Peyer's patch (tissue), 4 donors: ENCODE measurements at regions not wholly inside any gene's neighbourhood (a gene's known extent, or its start where the extent isn't known, plus 50 kb on each side); places are given as distances from the start of the nearest gene placed in this dataset.
A peak's percentile ranks its signal among the peaks of the same experiment; 100 is the strongest.

ENCODE experiments used
- DNase-seq, 3 donors: peaks; one replicate each; pipeline ENCODE4 v3.0.0-alpha.2; 2017 to 2019
- H3K27ac ChIP-seq, 4 donors: fragments of 200-600 bp; sonication (generic); one replicate each; pipeline ENCODE4 v1.5.1; 2016 to 2019
- H3K27me3 ChIP-seq, 2 donors: fragments of 200-600 bp; sonication (generic); one replicate each; pipeline ENCODE4 v1.5.1; 2019
- H3K36me3 ChIP-seq, 3 donors: fragments of 200-600 bp; sonication (generic); one replicate each; pipeline ENCODE4 v1.5.1; 2016 to 2019
- H3K4me1 ChIP-seq, 4 donors: fragments of 200-600 bp; sonication (generic); one replicate each; pipeline ENCODE4 v1.5.1; 2016 to 2019
- H3K4me3 ChIP-seq, 4 donors: fragments of 200-600 bp; sonication (generic); 1 replicate in 3 of 4; 2 replicates in 1 of 4; pipeline ENCODE4 v1.5.1; 2016 to 2019; ENCODE audit warnings: mild to moderate bottlenecking in 1 of 4
- H3K9me3 ChIP-seq, 4 donors: fragments of 200-600 bp; sonication (generic); one replicate each; pipeline ENCODE4 v1.5.1; 2016 to 2019; ENCODE audit warnings: mild to moderate bottlenecking in 1 of 4
- CTCF ChIP-seq, 6 experiments: fragments of 450-650 bp in 4 of 6; fragments of 200-600 bp in 2 of 6; sonication (generic) in 1 of 6; IDR thresholded peaks; one replicate each; pipeline ENCODE4 v1.5.1; 2017 to 2019; ENCODE audit warnings: antibody characterized with exemption in 6 of 6, mild to moderate bottlenecking in 3 of 6, moderate library complexity in 1 of 6
- POLR2A ChIP-seq, 2 donors: fragments of 450-650 bp; IDR thresholded peaks; one replicate each; pipeline ENCODE4 v1.5.1; 2017; ENCODE audit warnings: antibody characterized with exemption in 2 of 2, mild to moderate bottlenecking in 2 of 2, moderate library complexity in 2 of 2

DNA sequence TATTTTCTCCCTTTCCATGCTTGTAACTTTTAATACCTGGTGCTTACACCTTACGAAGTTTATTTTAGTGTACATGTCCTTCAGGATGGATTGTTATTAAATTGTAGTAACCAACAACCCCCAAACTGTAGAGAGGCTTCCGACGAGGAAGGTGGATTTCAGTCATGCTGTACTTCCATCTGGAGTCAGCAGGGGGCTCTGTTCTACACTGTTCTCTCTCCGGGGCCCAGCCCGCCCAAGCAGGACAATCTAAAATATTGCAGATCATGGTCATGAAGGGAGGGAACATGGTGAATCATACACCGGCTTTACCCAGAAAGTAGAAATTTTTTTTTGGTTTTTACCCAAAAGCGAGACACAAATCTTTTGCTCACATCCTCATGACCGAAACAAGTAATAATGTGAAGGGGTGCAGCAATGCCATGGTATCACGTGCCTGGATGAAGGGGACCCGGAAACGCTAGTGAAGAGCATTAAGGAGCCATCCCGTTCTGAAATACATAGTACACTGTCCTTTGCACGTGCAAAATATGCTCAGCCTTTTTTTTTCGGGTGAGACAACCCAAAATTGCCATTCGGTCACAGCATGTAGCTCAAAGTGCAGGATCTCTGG lies 884.8 kb downstream of the EPHA4 start:
- no peak for TF ChIP-seq POLR2A (IDR thresholded peaks at IDR 0.05)
- peak; percentile 32 to 77 (median 69) for TF ChIP-seq CTCF (IDR thresholded peaks at IDR 0.05)
- H3K4me1 ChIP-seq = no peaks in the 10 kb centered on the region
- H3K9me3 ChIP-seq = no peaks in the 10 kb centered on the region
- no peaks in the 10 kb centered on the region for H3K36me3 ChIP-seq
- peak; percentile 55 to 84 (median 57) for DNase-seq
- no peak overlapping the region for H3K27ac ChIP-seq
- no peaks in the 10 kb centered on the region for H3K27me3 ChIP-seq
- no peak overlapping the region for H3K4me3 ChIP-seq

DNA sequence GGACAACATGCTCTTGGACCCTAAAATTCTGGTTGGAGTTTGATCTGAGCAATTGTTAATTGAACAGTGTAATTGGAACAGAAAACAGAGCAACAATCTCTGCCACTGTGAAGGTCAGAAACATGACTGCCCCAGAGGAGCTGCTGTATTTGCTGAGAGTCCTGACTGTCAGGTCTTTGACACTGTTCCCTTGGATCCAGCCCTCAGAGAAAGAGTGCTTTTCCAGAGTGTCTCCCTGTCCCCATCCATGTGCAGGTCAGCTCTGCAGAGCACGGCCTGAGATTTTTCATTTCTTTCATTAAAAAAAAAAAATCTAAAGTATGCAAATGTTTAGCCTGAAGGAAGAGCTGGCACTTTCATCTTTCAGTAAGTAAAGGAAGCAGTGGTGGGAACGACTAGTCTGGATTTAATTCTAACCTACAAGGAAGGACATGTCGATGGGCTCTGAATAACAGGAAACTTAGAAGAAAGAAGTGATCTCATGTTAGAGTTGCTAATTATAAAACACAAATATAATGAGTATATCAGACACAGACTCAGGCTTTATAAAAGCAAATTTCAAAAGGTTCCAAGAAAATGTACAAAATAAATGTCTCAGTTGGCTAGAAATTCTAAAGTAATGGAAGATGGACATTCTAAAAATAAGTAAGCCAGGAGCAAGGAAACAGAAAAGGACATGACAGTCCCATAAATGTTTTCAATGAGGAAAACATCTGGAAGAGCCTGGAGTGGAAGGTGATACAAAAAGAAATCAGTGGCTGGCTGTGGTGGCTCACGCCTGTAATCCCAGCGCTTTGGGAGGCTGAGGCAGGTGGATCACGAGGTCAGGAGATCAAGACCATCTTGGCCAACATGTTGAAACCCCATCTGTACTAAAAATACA lies 876.5 kb downstream of the EPHA4 start:
- Histone ChIP-seq H3K4me1 (no peaks in the 10 kb centered on the region), H3K27ac (no peak overlapping the region), H3K36me3 (no peaks in the 10 kb centered on the region), H3K4me3 (no peak overlapping the region), H3K9me3 (no peaks in the 10 kb centered on the region), H3K27me3 (no peaks in the 10 kb centered on the region)
- TF ChIP-seq POLR2A (IDR thresholded peaks at IDR 0.05) (no peak), CTCF (IDR thresholded peaks at IDR 0.05) (no peak)
- DNase-seq = no peak

- Histone ChIP-seq H3K27ac (no peak overlapping the region), H3K4me1 (no peaks in the 10 kb centered on the region), H3K36me3 (no peaks in the 10 kb centered on the region), H3K4me3 (no peak overlapping the region), H3K9me3 (no peaks in the 10 kb centered on the region), H3K27me3 (no peaks in the 10 kb centered on the region)
- no peak for TF ChIP-seq POLR2A (IDR thresholded peaks at IDR 0.05)
- no peak for TF ChIP-seq CTCF (IDR thresholded peaks at IDR 0.05)
- DNase-seq = no peak
These were observed 875.8 kb downstream of the EPHA4 start for GRCh38 chr2:220696280-220696669.

DNA sequence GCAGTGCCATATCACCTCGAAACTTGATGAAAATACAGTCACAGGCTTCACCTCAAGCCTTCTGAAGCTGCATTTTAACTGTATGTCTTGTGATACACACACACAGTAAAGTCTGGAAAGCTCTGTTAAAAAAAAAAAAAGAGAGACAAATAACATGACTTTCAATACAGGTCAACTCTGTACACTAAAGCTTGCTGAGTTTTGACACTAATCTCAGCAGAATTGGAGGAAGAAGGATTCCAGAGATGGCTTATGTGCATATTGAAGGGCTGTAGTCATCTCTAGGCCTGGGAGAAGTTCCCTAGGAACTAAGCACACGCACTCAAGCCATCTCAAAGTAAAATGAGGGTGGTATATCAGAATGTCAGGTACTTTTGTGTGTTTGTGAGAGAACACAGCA lies 875.1 kb downstream of the EPHA4 start:
- no peak overlapping the region for H3K27ac ChIP-seq
- H3K27me3 ChIP-seq = no peaks in the 10 kb centered on the region
- H3K36me3 ChIP-seq = no peaks in the 10 kb centered on the region
- H3K4me3 ChIP-seq = no peak overlapping the region
- no peaks in the 10 kb centered on the region for H3K4me1 ChIP-seq
- TF ChIP-seq POLR2A (IDR thresholded peaks at IDR 0.05) = no peak
- TF ChIP-seq CTCF (IDR thresholded peaks at IDR 0.05) = no peak
- no peaks in the 10 kb centered on the region for H3K9me3 ChIP-seq
- no peak for DNase-seq

- TF ChIP-seq CTCF (IDR thresholded peaks at IDR 0.05) = no peak
- TF ChIP-seq POLR2A (IDR thresholded peaks at IDR 0.05) = no peak
- DNase-seq = no peak
These were observed 871.0 kb downstream of the EPHA4 start for GRCh38 chr2:220701115-220701514.

More at GRCh38 chr2:220701115-220701514, 871.0 kb downstream of the EPHA4 start:
- Histone ChIP-seq H3K27ac (no peak overlapping the region), H3K36me3 (no peaks in the 10 kb centered on the region), H3K27me3 (no peaks in the 10 kb centered on the region), H3K4me3 (no peak overlapping the region), H3K4me1 (no peaks in the 10 kb centered on the region), H3K9me3 (no peaks in the 10 kb centered on the region)
